Esophagus squamous epithelium (tissue), 5 donors: ENCODE measurements at regions not wholly inside any gene's neighbourhood (a gene's known extent, or its start where the extent isn't known, plus 50 kb on each side); places are given as distances from the start of the nearest gene placed in this dataset.

Experiments used
- DNase-seq: peaks from one replicate; lab custom pipeline; 2025; lab: John Stamatoyannopoulos, UW
- H3K27ac ChIP-seq, 4 donors: fragments of 200-600 bp; sonication (generic); one replicate each; pipeline ENCODE4 v1.5.1; 2016 to 2019; ENCODE audit warnings: mild to moderate bottlenecking in 1 of 4
- H3K27me3 ChIP-seq, 4 donors: fragments of 200-600 bp; sonication (generic); 1 replicate in 3 of 4; 2 replicates in 1 of 4; pipeline versions ENCODE4 v1.5.1 to v1.6.0; 2017 to 2021; ENCODE audit warnings: antibody characterized with exemption in 1 of 4
- H3K36me3 ChIP-seq, 3 donors: fragments of 200-600 bp; sonication (generic); one replicate each; pipeline ENCODE4 v1.5.1; 2016 to 2019
- H3K4me1 ChIP-seq, 3 donors: fragments of 200-600 bp; sonication (generic); one replicate each; pipeline ENCODE4 v1.5.1; 2017 to 2019
- H3K4me3 ChIP-seq, 4 donors: fragments of 200-600 bp; sonication (generic); 1 replicate in 3 of 4; 2 replicates in 1 of 4; pipeline ENCODE4 v1.5.1; 2016 to 2019; ENCODE audit warnings: mild to moderate bottlenecking in 2 of 4, moderate library complexity in 1 of 4
- H3K9me3 ChIP-seq, 3 donors: fragments of 200-600 bp; sonication (generic); one replicate each; pipeline ENCODE4 v1.5.1; 2016 to 2019
- POLR2A ChIP-seq, 4 donors: fragments of 450-650 bp; IDR thresholded peaks; one replicate each; pipeline ENCODE4 v1.6.1; 2017; ENCODE audit warnings: antibody characterized with exemption in 4 of 4, mild to moderate bottlenecking in 4 of 4, moderate library complexity in 3 of 4
- WGBS, 2 donors: methylation state at CpG; one replicate each; pipeline ENCODE4 v1.1.5; 2018; 5-methylcytosine and 5-hydroxymethylcytosine counted together
- intact Hi-C: fragments of 100-400 bp; cut with DNase I; formaldehyde crosslinking; loops from one replicate; pipeline ENCODE4 v1.15.0; 2022
- TF ChIP-seq, protein P1 (sequence below), 6 experiments: fragments of 450-650 bp in 4 of 6; fragments of 200-600 bp in 2 of 6; sonication (generic) in 2 of 6; IDR thresholded peaks; one replicate each; pipeline ENCODE4 v1.5.1; 2016 to 2019; ENCODE audit warnings: antibody characterized with exemption in 6 of 6, mild to moderate bottlenecking in 4 of 6, moderate library complexity in 4 of 6
- donor health status: DM: yes; HTN: yes; CAD: no.

DNA sequence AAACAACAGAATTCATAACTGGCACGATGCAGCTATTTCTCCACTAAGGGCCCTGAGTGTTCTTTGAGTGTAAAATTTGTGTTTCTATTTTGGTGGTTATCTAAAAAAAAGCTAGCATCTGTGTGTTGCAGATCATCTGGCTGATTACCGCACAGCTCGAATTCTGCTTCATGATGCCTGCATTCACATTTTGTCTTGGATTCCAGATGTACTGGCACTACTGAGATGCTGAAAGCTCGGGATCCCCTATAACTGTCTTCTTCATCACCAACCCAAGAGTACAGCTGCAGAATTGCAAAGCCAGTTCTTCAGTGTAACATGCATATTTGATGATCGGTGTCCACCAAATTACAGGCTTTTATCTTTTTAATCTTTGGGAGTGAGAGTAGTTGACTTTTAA is 51.6 kb upstream of the ZNF532 start:
- Histone ChIP-seq H3K27me3 (no peaks in the 10 kb centered on the region), H3K4me3 (no peak overlapping the region), H3K4me1 (no peaks in the 10 kb centered on the region), H3K36me3 (no peaks in the 10 kb centered on the region), H3K9me3 (no peaks in the 10 kb centered on the region), H3K27ac (no peak overlapping the region)
- no peak for DNase-seq
- TF ChIP-seq, protein P1, sequence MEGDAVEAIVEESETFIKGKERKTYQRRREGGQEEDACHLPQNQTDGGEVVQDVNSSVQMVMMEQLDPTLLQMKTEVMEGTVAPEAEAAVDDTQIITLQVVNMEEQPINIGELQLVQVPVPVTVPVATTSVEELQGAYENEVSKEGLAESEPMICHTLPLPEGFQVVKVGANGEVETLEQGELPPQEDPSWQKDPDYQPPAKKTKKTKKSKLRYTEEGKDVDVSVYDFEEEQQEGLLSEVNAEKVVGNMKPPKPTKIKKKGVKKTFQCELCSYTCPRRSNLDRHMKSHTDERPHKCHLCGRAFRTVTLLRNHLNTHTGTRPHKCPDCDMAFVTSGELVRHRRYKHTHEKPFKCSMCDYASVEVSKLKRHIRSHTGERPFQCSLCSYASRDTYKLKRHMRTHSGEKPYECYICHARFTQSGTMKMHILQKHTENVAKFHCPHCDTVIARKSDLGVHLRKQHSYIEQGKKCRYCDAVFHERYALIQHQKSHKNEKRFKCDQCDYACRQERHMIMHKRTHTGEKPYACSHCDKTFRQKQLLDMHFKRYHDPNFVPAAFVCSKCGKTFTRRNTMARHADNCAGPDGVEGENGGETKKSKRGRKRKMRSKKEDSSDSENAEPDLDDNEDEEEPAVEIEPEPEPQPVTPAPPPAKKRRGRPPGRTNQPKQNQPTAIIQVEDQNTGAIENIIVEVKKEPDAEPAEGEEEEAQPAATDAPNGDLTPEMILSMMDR (IDR thresholded peaks at IDR 0.05), result no peak
- no peak for TF ChIP-seq POLR2A (IDR thresholded peaks at IDR 0.05)
- intact Hi-C loops, result no loop called here
- 77 to 84% methylated on average over 5 of the region's 5 CpGs for WGBS, 2 donors

DNA sequence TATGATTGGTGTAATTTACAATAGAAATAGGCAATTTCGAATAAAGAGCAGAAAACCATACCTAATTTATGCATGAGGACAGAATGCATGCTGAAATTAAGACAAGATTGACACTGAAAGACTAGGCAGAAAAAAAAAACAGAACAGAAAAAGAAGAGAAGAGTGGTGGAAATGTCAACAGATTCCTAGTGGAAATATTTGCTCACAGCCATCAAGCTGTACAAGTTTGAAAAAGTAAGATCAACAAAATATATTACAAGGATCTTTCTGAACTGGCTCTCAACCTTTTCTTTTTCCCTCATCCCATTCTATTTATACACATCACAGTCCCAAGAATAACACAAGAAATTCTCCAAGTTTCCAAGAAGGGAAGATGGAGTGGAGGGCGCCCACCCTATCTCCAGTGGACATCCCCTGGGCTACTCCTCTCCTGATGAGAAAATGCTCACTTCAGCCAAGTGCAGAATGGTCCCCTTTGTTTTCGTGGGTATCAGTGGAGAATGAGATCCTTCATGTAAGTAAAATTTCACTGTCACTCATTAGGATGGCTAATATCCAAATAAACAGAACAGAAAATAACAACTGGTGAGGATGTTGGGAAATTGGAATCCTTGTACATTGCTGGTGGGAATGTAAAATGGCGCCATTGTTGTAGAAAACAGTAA is 51.0 kb upstream of the ZNF532 start:
- TF ChIP-seq POLR2A (IDR thresholded peaks at IDR 0.05), result no peak
- TF ChIP-seq, protein P1 (IDR thresholded peaks at IDR 0.05), result no peak
- 51 to 66% methylated on average over 4 of the region's 4 CpGs for WGBS, 2 donors
- Histone ChIP-seq H3K27me3 (no peaks in the 10 kb centered on the region), H3K9me3 (no peaks in the 10 kb centered on the region), H3K27ac (peak overlapping the region in 1 of 4 donors; percentile 32), H3K36me3 (no peaks in the 10 kb centered on the region), H3K4me3 (no peak overlapping the region), H3K4me1 (no peaks in the 10 kb centered on the region)
- DNase-seq, result no peak
- intact Hi-C loops, result no loop called here

DNA sequence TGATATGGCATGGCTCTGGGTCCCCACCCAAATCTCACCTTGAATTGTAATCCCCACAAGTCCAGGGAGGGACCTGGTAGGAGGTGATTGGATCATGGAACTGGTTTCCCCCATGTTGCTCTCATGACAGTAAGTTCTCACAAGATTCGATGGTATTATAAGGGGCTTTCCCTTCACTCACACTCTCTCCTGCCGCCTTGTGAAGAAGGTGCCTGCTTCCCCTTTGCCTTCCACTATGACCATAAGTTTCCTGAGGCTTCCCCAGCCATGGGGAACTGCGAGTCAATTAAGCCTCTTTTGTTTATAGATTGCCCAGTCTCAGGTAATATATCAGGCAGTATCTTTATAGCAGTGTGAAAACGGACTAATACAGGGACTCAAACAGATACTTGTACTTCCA is 50.4 kb upstream of the ZNF532 start:
- Histone ChIP-seq H3K27me3 (no peaks in the 10 kb centered on the region), H3K9me3 (no peaks in the 10 kb centered on the region), H3K27ac (no peak overlapping the region), H3K4me3 (no peak overlapping the region), H3K4me1 (no peaks in the 10 kb centered on the region), H3K36me3 (no peaks in the 10 kb centered on the region)
- intact Hi-C loops, result no loop called here
- 76 to 84% methylated on average over 4 of the region's 4 CpGs for WGBS, 2 donors
- DNase-seq, result no peak
- no peak for TF ChIP-seq POLR2A (IDR thresholded peaks at IDR 0.05)
- TF ChIP-seq, protein P1 (IDR thresholded peaks at IDR 0.05), result no peak
